H9 (cell line): ENCODE measurements at regions not wholly inside any gene's neighbourhood (a gene's known extent, or its start where the extent isn't known, plus 50 kb on each side); places are given as distances from the start of the nearest gene placed in this dataset.

Experiments
- DNase-seq: peaks from one replicate; pipeline ENCODE4 v3.0.0-alpha.2; 2017
- H2AFZ ChIP-seq: one replicate; pipeline ENCODE4 v1.6.1; 2013; ENCODE audit warnings: mild to moderate bottlenecking, low read length, control low read depth, moderate library complexity
- H2AK5ac ChIP-seq: 2 replicates; pipeline ENCODE4 v1.6.1; 2013; ENCODE audit warnings: low read length, control low read depth, mixed read lengths; ENCODE audit not compliant: insufficient read length
- H2BK120ac ChIP-seq: one replicate; pipeline ENCODE4 v1.6.1; 2013; ENCODE audit warnings: low read depth, mild to moderate bottlenecking, low read length, control low read depth, inconsistent platforms; ENCODE audit not compliant: poor library complexity, severe bottlenecking
- H2BK12ac ChIP-seq: 2 replicates; pipeline ENCODE4 v1.6.1; 2013; ENCODE audit warnings: low read length, control low read depth, mixed read lengths, low read depth; ENCODE audit not compliant: insufficient read length
- H2BK15ac ChIP-seq: 2 replicates; pipeline ENCODE4 v1.6.1; 2013; ENCODE audit warnings: low read depth, low read length, control low read depth
- H2BK20ac ChIP-seq: one replicate; pipeline ENCODE4 v1.6.1; 2013; ENCODE audit warnings: low read depth, mild to moderate bottlenecking, low read length, control low read depth, inconsistent platforms; ENCODE audit not compliant: poor library complexity, severe bottlenecking
- H2BK5ac ChIP-seq: 2 replicates; pipeline ENCODE4 v1.6.1; 2013; ENCODE audit warnings: low read length, control low read depth, mixed read lengths; ENCODE audit not compliant: insufficient read length
- H3K14ac ChIP-seq: 2 replicates; pipeline ENCODE4 v1.6.1; 2013; ENCODE audit warnings: low read length, control low read depth; ENCODE audit not compliant: insufficient read depth
- H3K18ac ChIP-seq: 2 replicates; pipeline ENCODE4 v1.6.1; 2013; ENCODE audit warnings: low read depth, mild to moderate bottlenecking, mixed read lengths, low read length, control low read depth; ENCODE audit not compliant: insufficient read length
- H3K23ac ChIP-seq: 2 replicates; pipeline ENCODE4 v1.6.1; 2013; ENCODE audit warnings: low read length, control low read depth, mixed read lengths, low read depth; ENCODE audit not compliant: insufficient read length
- H3K23me2 ChIP-seq: 2 replicates; pipeline ENCODE4 v1.6.1; 2013; ENCODE audit warnings: low read depth, mild to moderate bottlenecking, mixed read lengths, low read length, control low read depth; ENCODE audit not compliant: insufficient read length, poor library complexity, severe bottlenecking
- H3K27ac ChIP-seq: 2 replicates; pipeline ENCODE4 v1.5.1; 2013; ENCODE audit warnings: low read length, control low read depth, mixed read lengths, low read depth; ENCODE audit not compliant: insufficient read length
- H3K27me3 ChIP-seq: 2 replicates; pipeline ENCODE4 v1.6.1; 2013; ENCODE audit warnings: low read length, control low read depth, inconsistent platforms; ENCODE audit not compliant: insufficient read depth
- H3K4ac ChIP-seq: 2 replicates; pipeline ENCODE4 v1.6.1; 2013; ENCODE audit warnings: low read depth, mild to moderate bottlenecking, control low read depth, inconsistent platforms, low read length, moderate library complexity
- H3K4me1 ChIP-seq: 2 replicates; pipeline ENCODE4 v1.6.1; 2013; ENCODE audit warnings: low read length, control low read depth, inconsistent platforms; ENCODE audit not compliant: insufficient read depth
- H3K4me2 ChIP-seq: 2 replicates; pipeline ENCODE4 v1.6.1; 2013; ENCODE audit warnings: low read length, control low read depth, mixed read lengths; ENCODE audit not compliant: insufficient read length, insufficient read depth
- H3K56ac ChIP-seq: 2 replicates; pipeline ENCODE4 v1.6.1; 2013; ENCODE audit warnings: low read depth, mild to moderate bottlenecking, mixed read lengths, low read length, control low read depth; ENCODE audit not compliant: insufficient read length
- H3K79me1 ChIP-seq: 2 replicates; pipeline ENCODE4 v1.6.1; 2013; ENCODE audit warnings: low read depth, mild to moderate bottlenecking, moderate library complexity, low read length, control low read depth, inconsistent platforms; ENCODE audit not compliant: insufficient read depth, poor library complexity, severe bottlenecking
- H3K79me2 ChIP-seq: 2 replicates; pipeline ENCODE4 v1.6.1; 2013; ENCODE audit warnings: low read length, control low read depth, inconsistent platforms; ENCODE audit not compliant: insufficient read depth
- H3K9ac ChIP-seq: 2 replicates; pipeline ENCODE4 v1.6.1; 2013; ENCODE audit warnings: low read length, control low read depth, mixed read lengths; ENCODE audit not compliant: insufficient read length; ENCODE audit errors: extremely low read depth
- H3K9me3 ChIP-seq: one replicate; pipeline ENCODE4 v1.6.1; 2013; ENCODE audit warnings: low read depth, low read length, inconsistent platforms; ENCODE audit not compliant: control insufficient read depth
- H3T11ph ChIP-seq: one replicate; pipeline ENCODE4 v1.6.1; 2013; ENCODE audit warnings: mild to moderate bottlenecking, low read length, control low read depth, inconsistent platforms
- H4K20me1 ChIP-seq: one replicate; pipeline ENCODE4 v1.6.1; 2013; ENCODE audit not compliant: control insufficient read depth, insufficient read length, insufficient read depth
- H4K5ac ChIP-seq: 2 replicates; pipeline ENCODE4 v1.6.1; 2013; ENCODE audit warnings: low read depth, mild to moderate bottlenecking, mixed read lengths, low read length, control low read depth; ENCODE audit not compliant: insufficient read length
- H4K8ac ChIP-seq: replicated peaks from 2 replicates; pipeline ENCODE4 v1.6.1; 2013; ENCODE audit warnings: low read length, control low read depth, mixed read lengths, low read depth; ENCODE audit not compliant: insufficient read length
- H4K91ac ChIP-seq: 2 replicates; pipeline ENCODE4 v1.6.1; 2013; ENCODE audit warnings: low read depth, mild to moderate bottlenecking, moderate library complexity, mixed read lengths, low read length, control low read depth; ENCODE audit not compliant: insufficient read length
- H3K27ac Mint-ChIP-seq, 3 experiments: 2 replicates in 2 of 3; 3 replicates in 1 of 3; pipeline ENCODE4 v1.8.0; 2020 to 2021; ENCODE audit warnings: mixed read lengths in 3 of 3, mild to moderate bottlenecking in 1 of 3, moderate library complexity in 1 of 3
- H3K27me3 Mint-ChIP-seq: 2 replicates; pipeline ENCODE4 v1.8.0; 2021; ENCODE audit warnings: low read depth, mild to moderate bottlenecking, moderate library complexity, mixed read lengths
- H3K36me3 Mint-ChIP-seq, 3 experiments: 2 replicates in 2 of 3; 3 replicates in 1 of 3; pipeline ENCODE4 v1.8.0; 2020 to 2021; ENCODE audit warnings: low read depth in 3 of 3, mixed read lengths in 3 of 3; ENCODE audit not compliant: insufficient read depth in 1 of 3
- H3K4me1 Mint-ChIP-seq, 2 experiments: 2 replicates each; pipeline ENCODE4 v1.8.0; 2020; ENCODE audit warnings: mixed read lengths in 2 of 2
- H3K4me3 Mint-ChIP-seq, 2 experiments: 2 replicates in 1 of 2; 3 replicates in 1 of 2; pipeline ENCODE4 v1.8.0; 2020 to 2021; ENCODE audit warnings: mild to moderate bottlenecking in 2 of 2, mixed read lengths in 2 of 2, moderate library complexity in 1 of 2
- H3K9me3 Mint-ChIP-seq, 2 experiments: 2 replicates in 1 of 2; 3 replicates in 1 of 2; pipeline ENCODE4 v1.8.0; 2020; ENCODE audit warnings: mild to moderate bottlenecking in 2 of 2, mixed read lengths in 2 of 2, moderate library complexity in 1 of 2
- WGBS: extraction: QIAGEN DNeasy Blood & Tissue Kit; methylation state at CpG from one replicate; pipeline ENCODE4 v1.1.7; 2013; ENCODE audit warnings: missing lambda C conversion rate, low lambda C conversion rate, mixed read lengths; ENCODE audit not compliant: insufficient read length; ENCODE audit errors: extremely low coverage; 5-methylcytosine and 5-hydroxymethylcytosine counted together
- TF ChIP-seq, protein P1 (sequence below): fragments of 200-600 bp; sonication (generic); conservative IDR thresholded peaks from 3 replicates; pipeline ENCODE4 v1.8.0; 2021; ENCODE audit warnings: antibody characterized with exemption, mild to moderate bottlenecking

DNA sequence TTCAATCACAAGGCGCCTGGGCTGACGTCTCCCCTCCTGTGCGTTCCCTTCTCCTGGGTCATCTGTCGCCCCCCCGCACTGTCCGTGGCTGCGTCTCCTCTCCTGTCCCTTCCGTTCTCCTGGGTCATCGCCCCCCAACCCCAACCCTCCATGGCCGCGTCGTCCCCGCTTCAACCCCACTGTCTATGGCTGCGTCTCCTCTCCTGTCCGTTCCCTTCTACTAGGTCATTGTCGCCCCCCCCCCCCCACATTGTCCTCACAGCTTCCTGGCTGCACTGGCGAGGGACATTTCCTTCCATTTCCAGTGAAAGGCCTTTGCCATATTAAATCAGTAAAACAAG lies 118.9 kb downstream of the TMEM18 start:
- H3K18ac ChIP-seq: no peak overlapping the region
- Mint-ChIP-seq H3K27me3 (peaks cover 14% of the 10 kb centered on the region), H3K27ac (peak overlapping the region in 1 of 3 experiments; percentile 44; a peak in 1 of 7 replicates), H3K4me3 (no peak overlapping the region), H3K36me3 (no peaks in the 10 kb centered on the region), H3K4me1 (peaks cover 6 to 10% of the 10 kb centered on the region in 2 experiments; a peak in 3 of 4 replicates), H3K9me3 (no peaks in the 10 kb centered on the region; a peak in 1 of 5 replicates)
- peaks cover 2% of the 10 kb centered on the region; the same call in 1 of the 2 replicates for H3K4me1 ChIP-seq
- no peak overlapping the region for H2BK120ac ChIP-seq
- H3K4me2 ChIP-seq: no peak overlapping the region
- no peak overlapping the region for H3K14ac ChIP-seq
- H2AFZ ChIP-seq: no peak overlapping the region
- H3K23ac ChIP-seq: no peak overlapping the region
- no peak overlapping the region for H4K8ac ChIP-seq
- no peak overlapping the region for H4K5ac ChIP-seq
- no peaks in the 10 kb centered on the region for H4K20me1 ChIP-seq
- H3K79me2 ChIP-seq: no peaks in the 10 kb centered on the region
- H2AK5ac ChIP-seq: no peak overlapping the region
- no peak overlapping the region for H2BK15ac ChIP-seq
- DNase-seq: no peak
- no peaks in the 10 kb centered on the region for H3K23me2 ChIP-seq
- H3K56ac ChIP-seq: no peak overlapping the region
- no peaks in the 10 kb centered on the region for H3K27me3 ChIP-seq
- no peaks in the 10 kb centered on the region for H3K79me1 ChIP-seq
- no peak overlapping the region for H2BK12ac ChIP-seq
- H3K4ac ChIP-seq: no peak overlapping the region
- no CpG with 5 or more reads among the region's 17 CpGs for WGBS
- H2BK20ac ChIP-seq: no peak overlapping the region
- no peaks in the 10 kb centered on the region for H3K9me3 ChIP-seq
- H4K91ac ChIP-seq: no peak overlapping the region
- H3K9ac ChIP-seq: no peak overlapping the region
- H3T11ph ChIP-seq: no peak overlapping the region
- TF ChIP-seq, protein P1, sequence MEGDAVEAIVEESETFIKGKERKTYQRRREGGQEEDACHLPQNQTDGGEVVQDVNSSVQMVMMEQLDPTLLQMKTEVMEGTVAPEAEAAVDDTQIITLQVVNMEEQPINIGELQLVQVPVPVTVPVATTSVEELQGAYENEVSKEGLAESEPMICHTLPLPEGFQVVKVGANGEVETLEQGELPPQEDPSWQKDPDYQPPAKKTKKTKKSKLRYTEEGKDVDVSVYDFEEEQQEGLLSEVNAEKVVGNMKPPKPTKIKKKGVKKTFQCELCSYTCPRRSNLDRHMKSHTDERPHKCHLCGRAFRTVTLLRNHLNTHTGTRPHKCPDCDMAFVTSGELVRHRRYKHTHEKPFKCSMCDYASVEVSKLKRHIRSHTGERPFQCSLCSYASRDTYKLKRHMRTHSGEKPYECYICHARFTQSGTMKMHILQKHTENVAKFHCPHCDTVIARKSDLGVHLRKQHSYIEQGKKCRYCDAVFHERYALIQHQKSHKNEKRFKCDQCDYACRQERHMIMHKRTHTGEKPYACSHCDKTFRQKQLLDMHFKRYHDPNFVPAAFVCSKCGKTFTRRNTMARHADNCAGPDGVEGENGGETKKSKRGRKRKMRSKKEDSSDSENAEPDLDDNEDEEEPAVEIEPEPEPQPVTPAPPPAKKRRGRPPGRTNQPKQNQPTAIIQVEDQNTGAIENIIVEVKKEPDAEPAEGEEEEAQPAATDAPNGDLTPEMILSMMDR: no peak
- no peak overlapping the region for H2BK5ac ChIP-seq
- H3K27ac ChIP-seq: no peak overlapping the region
